HepG2 (cell line): ENCODE measurements at regions not wholly inside any gene's neighbourhood (a gene's known extent, or its start where the extent isn't known, plus 50 kb on each side); places are given as distances from the start of the nearest gene placed in this dataset.

Source experiments
- ATAC-seq: fragments of 200-7000 bp; cut with Tn5 transposase; 3 replicates; pipeline ENCODE4 v1.9.1; 2020; ENCODE audit warnings: mild to moderate bottlenecking, moderate library complexity
- BruUV-seq: library from RNA; stranded (reverse); fragments of 400-500 nt; replicated peaks from 2 replicates; lab custom pipeline; 2021; lab: Mats Ljungman, UMichigan
- CTCF ChIA-PET: fragments of 300-600 bp; formaldehyde crosslinking; extraction: SDS; loops from one replicate; lab custom pipeline; 2021; ENCODE audit warnings: low total read pairs, inconsistent platforms, low intra/inter-chr PET ratio; lab: Yijun Ruan, JAX
- POLR2A ChIA-PET: fragments of 350-600 bp; sonication (Branson Sonifier 250); formaldehyde crosslinking; loops from one replicate; lab custom pipeline; 2020; ENCODE audit warnings: antibody characterized with exemption, inconsistent platforms; lab: Yijun Ruan, JAX
- DNase-seq: peaks from one replicate; pipeline ENCODE4 v3.0.0-alpha.2; 2015; ENCODE audit warnings: low spot score
- FAIRE-seq: peaks from 3 replicates; lab custom pipeline; 2011; peaks lifted over from hg19 to GRCh38; lab: Jason Lieb, UNC
- H2AFZ ChIP-seq: one replicate; pipeline ENCODE4 v1.6.1; 2011; ENCODE audit warnings: low read length, inconsistent platforms
- H3K27ac ChIP-seq: fragments of 300-600 bp; 3 replicates; pipeline ENCODE4 v1.8.0; 2011; ENCODE audit warnings: mixed run types, mild to moderate bottlenecking, mixed read lengths, low read length, inconsistent platforms; ENCODE audit not compliant: insufficient read depth; ENCODE audit errors: extremely low read length
- H3K27me3 ChIP-seq, 2 experiments: fragments of 200-600 bp in 1 of 2; 2 replicates in 1 of 2; 3 replicates in 1 of 2; pipeline versions ENCODE4 v1.6.0 to v1.8.0; 2011; ENCODE audit warnings: low read length in 2 of 2, mild to moderate bottlenecking in 2 of 2, moderate library complexity in 2 of 2, inconsistent platforms in 1 of 2; ENCODE audit not compliant: insufficient read depth in 2 of 2, control insufficient read depth in 1 of 2
- H3K36me3 ChIP-seq, 2 experiments: fragments of 200-600 bp in 1 of 2; replicated peaks in 1 of 2; 2 replicates in 1 of 2; 3 replicates in 1 of 2; pipeline versions ENCODE4 v1.5.1 to v1.8.0; 2011; ENCODE audit warnings: low read length in 2 of 2, inconsistent platforms in 1 of 2; ENCODE audit not compliant: insufficient read depth in 2 of 2, control insufficient read depth in 1 of 2
- H3K4me1 ChIP-seq: 2 replicates; pipeline ENCODE4 v1.5.1; 2012; ENCODE audit warnings: low read length, inconsistent platforms; ENCODE audit not compliant: insufficient read depth
- H3K4me2 ChIP-seq: 2 replicates; pipeline ENCODE4 v1.6.0; 2011; ENCODE audit warnings: low read depth, low read length, inconsistent platforms
- H3K4me3 ChIP-seq, 3 experiments: fragments of 200-600 bp in 1 of 3; sonication (generic), shearing (Covaris generic) in 1 of 3; replicated peaks in 1 of 3; 2 replicates each; pipeline ENCODE4 v1.5.1; 2011 to 2016; ENCODE audit warnings: low read length in 3 of 3, inconsistent platforms in 2 of 3, low read depth in 2 of 3, mild to moderate bottlenecking in 2 of 3, control low read depth in 1 of 3, mixed read lengths in 1 of 3; ENCODE audit not compliant: insufficient read depth in 1 of 3
- H3K79me2 ChIP-seq: one replicate; pipeline ENCODE4 v1.6.1; 2011; ENCODE audit warnings: low read length, inconsistent platforms; ENCODE audit not compliant: insufficient read depth
- H3K9ac ChIP-seq: 2 replicates; pipeline ENCODE4 v1.6.0; 2011; ENCODE audit warnings: mild to moderate bottlenecking, low read depth, low read length, inconsistent platforms; ENCODE audit not compliant: insufficient read depth
- H3K9me3 ChIP-seq: 2 replicates; pipeline ENCODE4 v1.5.1; 2012; ENCODE audit warnings: mild to moderate bottlenecking, low read length
- H4K20me1 ChIP-seq: 2 replicates; pipeline ENCODE4 v1.6.0; 2011; ENCODE audit warnings: inconsistent platforms, mild to moderate bottlenecking, low read length, moderate library complexity; ENCODE audit not compliant: insufficient read depth
- E2F2 ChIP-seq: sonication (generic); formaldehyde crosslinking; IDR thresholded peaks from 2 replicates; pipeline ENCODE4 v1.4.0; 2020; ENCODE audit warnings: missing genetic modification reagents, borderline replicate concordance
- KAT8 ChIP-seq: IDR thresholded peaks from 2 replicates; pipeline ENCODE4 v1.6.1; 2016; ENCODE audit warnings: missing genetic modification reagents, missing compliant biosample characterization
- KLF6 ChIP-seq: IDR thresholded peaks from 2 replicates; pipeline ENCODE4 v1.8.0; 2016; ENCODE audit warnings: missing biosample characterization, missing genetic modification reagents
- PHF21A ChIP-seq: sonication (generic); formaldehyde crosslinking; IDR thresholded peaks from 2 replicates; pipeline ENCODE4 v1.5.0; 2020; ENCODE audit warnings: mild to moderate bottlenecking, missing genetic modification reagents
- POLR2G ChIP-seq: fragments of 200-400 bp; formaldehyde crosslinking; IDR thresholded peaks from 2 replicates; pipeline ENCODE4 v1.6.1; 2018; ENCODE audit warnings: mild to moderate bottlenecking, low read depth, low read length, moderate library complexity
- RBM39 ChIP-seq: fragments of 200-400 bp; formaldehyde crosslinking; IDR thresholded peaks from one replicate; pipeline ENCODE4 v1.6.1; 2018; ENCODE audit warnings: antibody characterized with exemption, mild to moderate bottlenecking, low read depth, low read length; ENCODE audit not compliant: poor library complexity, severe bottlenecking
- SMC3 ChIP-seq: IDR thresholded peaks from 2 replicates; pipeline ENCODE4 v1.6.1; 2011; ENCODE audit warnings: low read length, improper control_type of control experiment
- SOX5 ChIP-seq: IDR thresholded peaks from 2 replicates; pipeline ENCODE4 v1.6.1; 2016; ENCODE audit warnings: borderline replicate concordance
- SP5 ChIP-seq: IDR thresholded peaks from 2 replicates; pipeline ENCODE4 v1.6.1; 2016; ENCODE audit warnings: low read depth, borderline replicate concordance
- TCF7L2 ChIP-seq: IDR thresholded peaks from 2 replicates; pipeline ENCODE4 v1.6.1; 2011; ENCODE audit warnings: mild to moderate bottlenecking, low read depth, low read length, moderate library complexity
- TEAD3 ChIP-seq: optimal IDR thresholded peaks from 2 replicates; pipeline ENCODE3; 2016; ENCODE audit warnings: borderline replicate concordance
- ZBTB3 ChIP-seq: sonication (generic); formaldehyde crosslinking; IDR thresholded peaks from 2 replicates; pipeline ENCODE4 v1.4.0; 2020; ENCODE audit warnings: low read depth, mild to moderate bottlenecking, moderate library complexity, missing genetic modification reagents, borderline replicate concordance
- ZNF136 ChIP-seq: sonication (generic); formaldehyde crosslinking; IDR thresholded peaks from 2 replicates; pipeline ENCODE4 v1.8.1; 2022; ENCODE audit warnings: low read depth, mild to moderate bottlenecking, moderate library complexity, missing genetic modification reagents
- ZNF230 ChIP-seq: sonication (generic); formaldehyde crosslinking; IDR thresholded peaks from 2 replicates; pipeline ENCODE4 v1.4.0; 2020; ENCODE audit warnings: mild to moderate bottlenecking, missing genetic modification reagents
- ZNF451 ChIP-seq: sonication (generic); formaldehyde crosslinking; IDR thresholded peaks from 2 replicates; pipeline ENCODE4 v1.5.0; 2020; ENCODE audit warnings: mild to moderate bottlenecking, missing genetic modification reagents
- ZNF543 ChIP-seq: sonication (generic); formaldehyde crosslinking; IDR thresholded peaks from 2 replicates; pipeline ENCODE4 v1.4.0; 2020; ENCODE audit warnings: mild to moderate bottlenecking, missing genetic modification reagents
- ZNF672 ChIP-seq: sonication (generic); formaldehyde crosslinking; IDR thresholded peaks from 2 replicates; pipeline ENCODE4 v1.8.1; 2022; ENCODE audit warnings: missing genetic modification reagents
- ZNF800 ChIP-seq: sonication (generic); formaldehyde crosslinking; IDR thresholded peaks from 2 replicates; pipeline ENCODE4 v1.4.0; 2020; ENCODE audit warnings: missing genetic modification reagents
- ZNF841 ChIP-seq: sonication (generic); formaldehyde crosslinking; IDR thresholded peaks from 2 replicates; pipeline ENCODE4 v1.8.1; 2023; ENCODE audit warnings: missing genetic modification reagents, borderline replicate concordance
- ZZZ3 ChIP-seq: sonication (generic); formaldehyde crosslinking; IDR thresholded peaks from 2 replicates; pipeline ENCODE4 v1.4.0; 2020; ENCODE audit warnings: missing genetic modification reagents, mild to moderate bottlenecking, borderline replicate concordance
- WGBS: methylation state at CpG from one replicate; pipeline ENCODE4 v1.1.6; 2017; ENCODE audit warnings: low lambda C conversion rate; 5-methylcytosine and 5-hydroxymethylcytosine counted together
- in situ Hi-C: cut with HindIII; loops from 2 replicates; pipeline ENCODE4 v1.10.0; 2017; ENCODE audit warnings: low pct_unique_long_range_greater_than_20kb; ENCODE audit not compliant: extremely low pct_ligation_motif_present
- intact Hi-C: fragments of 100-400 bp; cut with micrococcal nuclease; formaldehyde crosslinking; loops from one replicate; pipeline ENCODE4 v1.10.0; 2022; ENCODE audit not compliant: unreplicated experiment

GRCh38 chr17:70787721-70788300 lies 618.5 kb downstream of the KCNJ2 start:
- Histone ChIP-seq H3K79me2 (no peaks in the 10 kb centered on the region), H2AFZ (no peak overlapping the region), H3K9ac (no peak overlapping the region), H4K20me1 (no peaks in the 10 kb centered on the region), H3K4me1 (no peaks in the 10 kb centered on the region), H3K4me2 (no peak overlapping the region), H3K4me3 (no peak overlapping the region), H3K27me3 (no peaks in the 10 kb centered on the region), H3K9me3 (peaks cover 46% of the 10 kb centered on the region), H3K36me3 (no peaks in the 10 kb centered on the region), H3K27ac (no peak overlapping the region)
- FAIRE-seq (no peak), ATAC-seq (no peak), DNase-seq (no peak)
- no TSS peak for BruUV-seq
- POLR2A ChIA-PET, result no interaction called here
- 4% methylated on average over 3 of the region's 3 CpGs for WGBS
- intact Hi-C loops (no loop called here), in situ Hi-C loops (no loop called here)
- TF ChIP-seq SMC3 (no peak), SOX5 (CRISPR knock-in tag) (no peak), ZNF800 (CRISPR knock-in tag) (no peak), KAT8 (no peak), ZBTB3 (CRISPR knock-in tag) (no peak), SP5 (CRISPR knock-in tag) (no peak), E2F2 (CRISPR knock-in tag) (no peak), ZZZ3 (no peak), ZNF451 (CRISPR knock-in tag) (no peak), PHF21A (CRISPR knock-in tag) (no peak), ZNF136 (CRISPR knock-in tag) (no peak), TEAD3 (CRISPR knock-in tag) (no peak), RBM39 (no peak), ZNF230 (CRISPR knock-in tag) (no peak), ZNF672 (CRISPR knock-in tag) (no peak), KLF6 (CRISPR knock-in tag) (no peak), ZNF543 (CRISPR knock-in tag) (no peak), TCF7L2 (no peak), ZNF841 (no peak), POLR2G (no peak)
- CTCF ChIA-PET, result no interaction called here
